ENCODE measurements at regions not wholly inside any gene's neighbourhood (a gene's known extent, or its start where the extent isn't known, plus 50 kb on each side); places are given as distances from the start of the nearest gene placed in this dataset.

DNA sequence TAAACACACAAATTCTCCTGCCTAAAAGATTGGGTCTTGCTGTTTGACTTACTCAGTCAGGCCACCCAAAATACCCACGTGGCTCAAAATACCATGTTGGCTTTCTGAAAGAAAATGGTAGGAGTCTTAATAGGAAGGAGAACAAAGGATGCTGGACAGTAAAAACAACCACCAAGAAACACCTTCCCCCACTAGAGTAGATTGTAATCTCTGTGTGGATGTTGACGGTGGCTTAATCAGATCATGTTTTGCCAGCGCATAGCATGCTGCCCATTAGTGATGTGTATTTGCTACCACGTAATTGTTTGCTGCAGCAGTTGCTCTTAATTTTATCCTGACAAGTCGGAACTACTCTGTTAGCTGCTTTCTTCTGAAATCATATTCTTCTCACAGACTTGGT, 1229.3 kb upstream of the SLC10A2 start:
- Histone ChIP-seq H3K9me2 (ENCODE audit: insufficient read depth) (no peaks in the 10 kb centered on the region), H4K20me1 (replicated peaks; ENCODE audit: insufficient read depth) (no peaks in the 10 kb centered on the region), H3K36me3 (ENCODE audit: insufficient read depth) (no peaks in the 10 kb centered on the region), H3K4me2 (no peak overlapping the region), H3K27ac (ENCODE audit: low read depth) (no peak overlapping the region), H3K27me3 (ENCODE audit: insufficient read depth) (no peaks in the 10 kb centered on the region), H2AFZ (peak overlapping the region; percentile 56), H3F3A (replicated peaks; ENCODE audit: low read depth) (no peaks in the 10 kb centered on the region), H3K4me3 (no peak overlapping the region), H3K4me1 (ENCODE audit: insufficient read depth) (no peaks in the 10 kb centered on the region), H3K79me2 (replicated peaks; ENCODE audit: insufficient read depth) (no peaks in the 10 kb centered on the region)
- Mint-ChIP-seq H3K9me3 (no peaks in the 10 kb centered on the region), H3K4me1 (peaks cover 4% of the 10 kb centered on the region; the same call in 1 of the 3 replicates), H3K27me3 (ENCODE audit: insufficient read depth, low read depth, poor library complexity) (no peaks in the 10 kb centered on the region), H3K4me3 (no peak overlapping the region), H3K36me3 (ENCODE audit: low read depth) (no peaks in the 10 kb centered on the region), H3K27ac (no peak overlapping the region)
- TF ChIP-seq EZH2 (IDR thresholded peaks at IDR 0.05; ENCODE audit: low read depth, unreplicated experiment) (no peak), ZNF114 (CRISPR knock-in tag; IDR thresholded peaks at IDR 0.05) (no peak), STAT1 (IDR thresholded peaks at IDR 0.05; ENCODE audit: unreplicated experiment) (no peak), JUNB (IDR thresholded peaks at IDR 0.05; ENCODE audit: unreplicated experiment) (no peak), ETS1 (IDR thresholded peaks at IDR 0.05) (no peak), ZNF331 (CRISPR knock-in tag; IDR thresholded peaks at IDR 0.05; ENCODE audit: low read depth) (no peak), EZH2phosphoT487 (IDR thresholded peaks at IDR 0.05; ENCODE audit: unreplicated experiment) (no peak), POLR2AphosphoS5 (IDR thresholded peaks at IDR 0.05; ENCODE audit: low read depth) (no peak), CREB1 (CRISPR knock-in tag; IDR thresholded peaks at IDR 0.05; ENCODE audit: low read depth) (no peak), ZNF462 (CRISPR knock-in tag; IDR thresholded peaks at IDR 0.05) (no peak), NANOG (IDR thresholded peaks at IDR 0.05; ENCODE audit: borderline replicate concordance) (no peak)
- TF ChIP-seq, protein P1, sequence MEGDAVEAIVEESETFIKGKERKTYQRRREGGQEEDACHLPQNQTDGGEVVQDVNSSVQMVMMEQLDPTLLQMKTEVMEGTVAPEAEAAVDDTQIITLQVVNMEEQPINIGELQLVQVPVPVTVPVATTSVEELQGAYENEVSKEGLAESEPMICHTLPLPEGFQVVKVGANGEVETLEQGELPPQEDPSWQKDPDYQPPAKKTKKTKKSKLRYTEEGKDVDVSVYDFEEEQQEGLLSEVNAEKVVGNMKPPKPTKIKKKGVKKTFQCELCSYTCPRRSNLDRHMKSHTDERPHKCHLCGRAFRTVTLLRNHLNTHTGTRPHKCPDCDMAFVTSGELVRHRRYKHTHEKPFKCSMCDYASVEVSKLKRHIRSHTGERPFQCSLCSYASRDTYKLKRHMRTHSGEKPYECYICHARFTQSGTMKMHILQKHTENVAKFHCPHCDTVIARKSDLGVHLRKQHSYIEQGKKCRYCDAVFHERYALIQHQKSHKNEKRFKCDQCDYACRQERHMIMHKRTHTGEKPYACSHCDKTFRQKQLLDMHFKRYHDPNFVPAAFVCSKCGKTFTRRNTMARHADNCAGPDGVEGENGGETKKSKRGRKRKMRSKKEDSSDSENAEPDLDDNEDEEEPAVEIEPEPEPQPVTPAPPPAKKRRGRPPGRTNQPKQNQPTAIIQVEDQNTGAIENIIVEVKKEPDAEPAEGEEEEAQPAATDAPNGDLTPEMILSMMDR (conservative IDR thresholded peaks at IDR 0.05; ENCODE audit: low read depth in 2 of 2): no peak
- TF ChIP-seq, protein P2, sequence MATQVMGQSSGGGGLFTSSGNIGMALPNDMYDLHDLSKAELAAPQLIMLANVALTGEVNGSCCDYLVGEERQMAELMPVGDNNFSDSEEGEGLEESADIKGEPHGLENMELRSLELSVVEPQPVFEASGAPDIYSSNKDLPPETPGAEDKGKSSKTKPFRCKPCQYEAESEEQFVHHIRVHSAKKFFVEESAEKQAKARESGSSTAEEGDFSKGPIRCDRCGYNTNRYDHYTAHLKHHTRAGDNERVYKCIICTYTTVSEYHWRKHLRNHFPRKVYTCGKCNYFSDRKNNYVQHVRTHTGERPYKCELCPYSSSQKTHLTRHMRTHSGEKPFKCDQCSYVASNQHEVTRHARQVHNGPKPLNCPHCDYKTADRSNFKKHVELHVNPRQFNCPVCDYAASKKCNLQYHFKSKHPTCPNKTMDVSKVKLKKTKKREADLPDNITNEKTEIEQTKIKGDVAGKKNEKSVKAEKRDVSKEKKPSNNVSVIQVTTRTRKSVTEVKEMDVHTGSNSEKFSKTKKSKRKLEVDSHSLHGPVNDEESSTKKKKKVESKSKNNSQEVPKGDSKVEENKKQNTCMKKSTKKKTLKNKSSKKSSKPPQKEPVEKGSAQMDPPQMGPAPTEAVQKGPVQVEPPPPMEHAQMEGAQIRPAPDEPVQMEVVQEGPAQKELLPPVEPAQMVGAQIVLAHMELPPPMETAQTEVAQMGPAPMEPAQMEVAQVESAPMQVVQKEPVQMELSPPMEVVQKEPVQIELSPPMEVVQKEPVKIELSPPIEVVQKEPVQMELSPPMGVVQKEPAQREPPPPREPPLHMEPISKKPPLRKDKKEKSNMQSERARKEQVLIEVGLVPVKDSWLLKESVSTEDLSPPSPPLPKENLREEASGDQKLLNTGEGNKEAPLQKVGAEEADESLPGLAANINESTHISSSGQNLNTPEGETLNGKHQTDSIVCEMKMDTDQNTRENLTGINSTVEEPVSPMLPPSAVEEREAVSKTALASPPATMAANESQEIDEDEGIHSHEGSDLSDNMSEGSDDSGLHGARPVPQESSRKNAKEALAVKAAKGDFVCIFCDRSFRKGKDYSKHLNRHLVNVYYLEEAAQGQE (IDR thresholded peaks at IDR 0.05; ENCODE audit: unreplicated experiment): no peak
- DNase-seq (ENCODE audit: low spot score): no peak
- no peak for ATAC-seq

Measured in GM23338 (cell line).